ENCODE measurements at regions not wholly inside any gene's neighbourhood (a gene's known extent, or its start where the extent isn't known, plus 50 kb on each side); places are given as distances from the start of the nearest gene placed in this dataset.
A peak's percentile ranks its signal among the peaks of the same experiment; 100 is the strongest.
"Not testable (repeated sequence)": the region's sequence is repeated elsewhere in the genome, so short reads cannot be mapped to it uniquely, and the experiment has no call there.

DNA sequence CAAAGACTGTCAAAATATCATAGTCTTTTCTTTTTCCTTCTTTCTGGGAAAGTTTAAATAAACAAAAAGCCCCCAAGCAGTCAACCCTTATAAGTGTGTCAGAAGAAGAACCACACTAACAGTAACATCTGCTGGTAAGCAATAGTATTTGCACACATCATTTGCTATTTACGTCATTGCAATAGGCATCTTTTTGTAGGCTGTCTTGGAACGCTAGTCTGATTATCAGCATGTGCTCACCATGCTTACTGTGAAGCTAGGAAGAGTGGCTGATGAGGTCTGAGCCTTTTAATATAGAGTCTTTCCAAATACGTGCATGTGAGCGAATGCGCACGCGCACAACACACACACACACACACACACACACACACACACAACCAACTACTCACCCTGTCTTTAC is 599.0 kb upstream of the TPK1 start:
- peak; percentile 2 for DNase-seq

DNA sequence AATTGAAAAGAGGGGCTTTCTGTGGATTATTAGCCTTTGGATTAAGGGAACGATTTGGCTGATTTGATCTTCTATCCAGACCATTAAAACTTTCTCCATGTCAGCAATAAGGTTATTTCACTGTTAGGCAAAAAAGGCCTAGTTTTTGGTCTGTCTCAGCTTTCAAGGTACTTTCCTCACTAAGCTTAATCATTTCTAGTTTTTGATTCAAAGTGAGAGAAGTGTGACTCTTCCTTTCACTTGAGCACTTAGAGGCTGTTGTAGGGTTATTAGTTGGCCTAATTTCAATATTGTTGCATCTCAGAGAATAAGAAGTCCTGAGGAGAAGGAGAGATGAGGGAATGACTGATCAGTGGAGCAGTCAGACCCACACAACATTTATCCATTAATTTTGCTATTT is 596.0 kb upstream of the TPK1 start:
- no peak for DNase-seq

DNA sequence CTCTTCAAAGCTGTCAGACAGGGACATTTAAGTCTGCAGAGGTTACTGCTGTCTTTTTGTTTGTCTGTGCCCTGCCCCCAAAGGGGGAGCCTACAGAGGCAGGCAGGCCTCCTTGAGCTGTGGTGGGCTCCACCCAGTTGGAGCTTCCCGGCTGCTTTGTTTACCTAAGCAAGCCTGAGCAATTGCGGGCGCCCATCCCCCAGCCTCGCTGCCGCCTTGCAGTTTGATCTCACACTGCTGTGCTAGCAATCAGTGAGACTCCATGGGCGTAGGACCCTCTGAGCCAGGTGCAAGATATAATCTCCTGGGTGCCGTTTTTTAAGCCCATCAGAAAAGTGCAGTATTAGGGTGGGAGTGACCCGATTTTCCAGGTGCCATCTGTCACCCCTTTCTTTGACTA is 582.6 kb upstream of the TPK1 start:
- DNase-seq: not testable (repeated sequence)

DNA sequence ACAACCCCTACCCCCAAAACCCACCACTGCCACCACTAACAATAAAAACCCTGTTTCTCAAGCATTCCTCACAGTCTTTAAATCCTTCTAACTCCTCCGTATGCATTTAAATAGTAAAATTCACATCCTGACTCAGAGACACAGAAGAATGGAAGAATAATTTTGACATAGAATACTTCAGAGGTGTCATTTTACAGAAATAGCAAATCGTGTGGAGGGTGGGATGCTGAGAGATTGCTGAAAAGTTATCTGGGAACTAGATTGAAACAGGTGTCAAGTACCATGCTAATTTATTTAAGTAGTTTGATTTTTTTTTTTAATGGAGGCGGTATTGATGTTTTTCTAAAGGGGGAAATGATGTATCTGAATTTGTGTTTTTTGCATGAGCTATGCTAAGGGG is 575.2 kb upstream of the TPK1 start:
- DNase-seq: no peak

DNA sequence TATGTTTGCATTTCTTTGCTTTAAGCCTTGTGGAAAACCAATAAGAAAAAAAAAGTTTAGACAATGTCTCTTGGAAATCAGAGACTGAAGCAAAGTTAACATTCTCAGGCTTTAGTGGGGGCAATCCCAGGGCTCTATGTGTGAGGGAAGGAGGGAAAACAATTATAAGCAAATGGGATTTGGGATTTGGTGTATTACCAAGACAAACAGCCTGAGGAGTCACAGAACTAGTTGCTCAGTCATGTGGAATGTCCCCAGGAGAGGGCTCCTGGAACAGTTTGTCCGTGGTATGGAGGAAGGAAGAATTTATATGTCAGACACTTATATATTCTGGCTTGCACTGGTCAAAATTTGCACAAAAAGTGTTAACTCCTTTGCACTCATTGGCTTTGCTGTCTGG is 562.9 kb upstream of the TPK1 start:
- DNase-seq: peak; percentile 45

DNA sequence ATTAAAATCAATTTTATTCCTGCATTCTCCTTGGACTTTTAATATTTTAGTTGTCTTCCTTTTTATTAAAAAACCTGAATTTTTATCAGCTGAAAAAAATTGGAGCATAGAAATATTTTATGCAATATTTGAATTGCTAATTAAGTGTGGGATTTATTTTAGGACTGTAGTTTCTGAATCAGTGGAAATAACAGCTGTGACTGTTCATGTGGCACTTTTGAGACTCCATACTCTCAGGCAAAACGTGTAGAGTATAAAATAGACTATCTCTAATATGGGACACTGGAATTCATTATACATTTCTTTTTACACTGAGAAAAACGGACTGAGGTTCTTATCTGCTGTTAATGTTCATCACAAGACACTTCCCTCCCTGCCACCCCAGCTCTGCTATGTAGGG is 558.3 kb upstream of the TPK1 start:
- DNase-seq: no peak

DNA sequence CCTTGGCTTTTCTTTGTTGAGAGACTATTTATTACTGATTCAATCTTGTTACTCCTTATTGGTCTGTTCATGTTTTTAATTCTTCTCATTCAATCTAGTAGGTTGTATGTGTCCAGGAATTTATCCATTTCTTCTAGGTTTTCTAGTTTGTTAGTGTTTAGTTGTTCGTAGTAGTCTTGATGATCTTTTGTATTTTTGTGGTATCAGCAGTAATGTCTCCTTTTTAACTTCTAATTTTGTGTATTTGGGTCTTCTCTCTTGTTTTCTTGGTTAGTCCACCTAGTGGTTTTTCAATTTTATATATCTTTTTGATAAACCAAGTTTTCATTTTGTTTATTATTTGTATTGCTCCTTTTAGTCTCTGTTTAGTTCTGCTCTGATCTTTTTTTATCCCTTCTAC is 546.9 kb upstream of the TPK1 start:
- DNase-seq: no peak

DNA sequence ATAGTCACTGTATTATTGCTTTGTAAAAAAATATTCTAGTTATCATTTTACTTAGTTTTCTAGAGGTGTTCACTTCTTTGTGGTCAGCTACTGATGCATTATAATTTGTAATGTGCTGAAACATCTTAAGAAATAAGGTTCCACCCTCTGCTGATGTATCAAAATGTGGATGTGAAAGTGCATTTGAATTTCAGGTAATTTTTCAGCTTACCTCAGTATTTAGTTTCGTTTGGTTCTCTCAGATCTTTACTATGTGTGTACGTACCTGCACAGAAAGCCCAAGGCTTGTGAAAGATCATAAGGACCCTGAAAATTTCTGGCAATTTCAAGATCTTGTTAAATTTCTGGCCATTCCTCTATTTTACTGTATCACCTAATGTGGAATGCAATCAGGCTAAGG is 542.3 kb upstream of the TPK1 start:
- DNase-seq: no peak

DNA sequence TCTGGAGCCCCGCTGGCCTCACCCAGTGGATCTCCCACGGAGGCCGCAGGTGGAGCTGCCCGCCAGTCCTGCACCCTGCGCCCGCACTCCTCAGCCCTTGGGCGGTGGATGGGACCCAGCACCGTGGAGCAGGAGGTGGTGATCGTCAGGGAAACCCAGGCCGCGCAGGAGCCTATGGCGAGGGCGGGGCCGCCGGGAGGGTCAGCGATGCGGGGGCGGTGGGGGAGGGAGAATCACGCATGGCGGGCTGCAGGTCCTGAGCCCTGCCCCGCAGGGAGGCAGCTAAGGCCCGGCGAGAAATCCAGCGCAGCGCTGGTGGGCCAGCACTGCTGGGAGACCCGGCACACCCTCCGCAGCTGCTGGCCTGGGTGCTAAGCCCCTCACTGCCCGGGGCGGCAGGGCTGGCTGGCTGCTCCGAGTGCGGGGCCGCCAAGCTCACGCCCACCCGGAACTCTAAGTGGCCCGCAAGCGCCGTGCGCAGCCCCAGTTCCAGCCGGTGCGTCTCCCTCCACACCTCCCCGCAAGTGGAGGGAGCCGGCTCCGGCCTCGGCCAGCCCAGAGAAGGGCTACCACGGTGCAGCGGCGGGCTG is 524.8 kb upstream of the TPK1 start:
- DNase-seq: no peak

DNA sequence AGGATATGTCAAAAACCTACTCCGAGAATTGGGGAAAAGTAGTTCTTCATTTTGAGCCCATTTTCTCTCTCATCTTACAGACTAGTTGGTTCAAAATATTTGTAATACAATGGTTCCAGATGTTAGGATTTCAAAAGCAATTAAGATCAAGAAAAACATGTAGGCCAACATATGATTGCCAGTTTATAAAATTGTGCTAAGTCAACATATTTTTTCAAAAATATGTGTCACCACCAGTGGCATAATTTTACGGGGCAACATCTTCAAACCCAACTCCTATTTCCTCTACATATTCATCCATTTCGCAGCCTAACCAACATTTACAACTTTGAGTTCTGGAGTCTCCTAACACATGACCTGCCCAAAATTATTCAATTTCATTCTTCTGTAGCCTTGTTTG is 514.5 kb upstream of the TPK1 start:
- no peak for DNase-seq

DNA sequence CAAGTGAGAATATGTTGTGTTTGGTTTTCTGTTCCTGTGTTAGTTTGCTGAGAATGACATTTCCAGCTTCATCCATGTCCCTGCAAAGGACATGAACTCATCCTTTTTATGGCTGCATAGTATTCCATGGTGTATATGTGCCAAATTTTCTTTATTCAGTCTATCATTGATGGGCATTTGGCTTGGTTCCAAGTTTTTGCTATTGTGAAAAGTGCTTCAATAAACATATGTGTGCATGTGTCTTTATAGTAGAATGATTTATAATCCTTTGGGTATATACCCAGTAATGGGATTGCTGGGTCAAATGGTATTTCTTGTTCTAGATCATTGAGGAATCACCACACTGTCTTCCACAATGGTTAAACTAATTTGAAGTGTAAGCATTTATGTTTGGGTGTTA is 513.6 kb upstream of the TPK1 start:
- DNase-seq: not testable (repeated sequence)

DNA sequence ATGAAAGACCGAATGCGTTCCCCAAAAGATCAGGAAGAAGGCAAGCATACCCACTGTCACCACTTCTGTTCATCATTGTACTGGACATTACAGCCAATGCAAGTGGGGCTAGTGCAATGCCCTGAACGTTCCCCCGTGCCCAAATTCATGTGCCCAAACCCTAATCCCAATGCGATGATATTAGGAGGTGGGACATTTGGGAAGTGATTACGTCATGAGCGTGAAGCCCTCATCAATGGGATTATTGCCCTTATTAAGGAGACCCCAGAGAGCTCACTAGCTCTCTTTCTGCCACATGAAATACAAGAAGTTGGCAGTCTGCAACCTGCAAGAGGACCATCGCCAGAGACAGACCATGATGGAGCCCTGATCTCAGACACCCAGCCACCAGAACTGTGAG is 511.4 kb upstream of the TPK1 start:
- no peak for DNase-seq

DNA sequence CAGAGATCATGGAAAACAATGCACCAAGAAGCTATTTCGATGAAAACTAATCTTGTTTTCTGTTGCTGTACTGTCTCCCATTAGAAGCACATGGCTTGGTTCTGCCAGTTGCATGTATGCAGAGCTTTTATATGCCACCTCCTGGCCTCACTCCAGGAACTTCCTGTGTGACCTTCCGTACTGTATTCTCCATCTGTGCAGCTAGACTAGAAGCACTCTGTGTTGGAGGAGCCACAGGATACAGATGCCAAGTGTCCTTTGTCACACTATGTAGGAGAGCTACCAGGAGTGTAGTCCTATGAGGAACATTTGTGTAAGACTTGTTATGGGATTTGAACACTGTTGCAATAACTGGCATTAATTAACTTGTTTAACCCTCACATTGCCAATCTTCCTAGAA is 503.5 kb upstream of the TPK1 start:
- no peak for DNase-seq

DNA sequence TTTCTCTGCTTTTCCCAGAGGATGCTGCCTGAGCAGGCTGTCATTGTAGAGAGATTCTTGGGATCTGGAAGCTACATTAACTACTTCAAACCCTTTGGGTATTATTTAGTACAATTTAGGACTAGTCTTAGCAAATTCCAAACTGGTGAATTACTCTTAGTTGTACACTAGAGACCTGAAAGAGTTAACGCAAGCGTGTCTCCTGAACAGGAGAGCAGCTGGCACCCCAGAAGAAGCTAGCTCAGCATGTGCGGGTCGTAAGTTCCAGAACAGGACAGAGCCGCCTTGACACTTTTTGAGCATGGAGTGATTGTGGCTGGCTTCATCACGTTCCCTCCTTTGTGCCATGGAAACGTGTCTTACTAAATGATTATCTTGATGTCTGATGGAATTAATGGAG is 495.7 kb upstream of the TPK1 start:
- DNase-seq: no peak

DNA sequence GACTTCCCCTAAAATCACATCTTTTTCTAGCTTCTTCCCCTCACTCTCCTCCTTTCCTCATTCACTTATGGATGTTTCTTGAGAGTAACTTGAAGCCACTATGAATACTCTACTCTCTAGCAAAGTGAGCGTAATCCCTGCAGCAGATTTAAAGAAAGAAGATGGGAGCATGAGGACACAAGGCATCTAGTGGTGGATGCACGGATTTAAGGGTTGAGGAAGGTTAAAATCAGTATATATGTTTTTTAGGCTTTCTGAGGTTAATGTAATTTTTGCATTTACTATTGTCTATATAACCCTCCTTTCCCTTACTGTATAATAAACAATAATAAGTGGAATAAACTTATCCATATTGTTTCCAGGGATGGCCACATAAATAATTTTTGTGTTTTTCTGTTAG is 495.2 kb upstream of the TPK1 start:
- DNase-seq: no peak

DNA sequence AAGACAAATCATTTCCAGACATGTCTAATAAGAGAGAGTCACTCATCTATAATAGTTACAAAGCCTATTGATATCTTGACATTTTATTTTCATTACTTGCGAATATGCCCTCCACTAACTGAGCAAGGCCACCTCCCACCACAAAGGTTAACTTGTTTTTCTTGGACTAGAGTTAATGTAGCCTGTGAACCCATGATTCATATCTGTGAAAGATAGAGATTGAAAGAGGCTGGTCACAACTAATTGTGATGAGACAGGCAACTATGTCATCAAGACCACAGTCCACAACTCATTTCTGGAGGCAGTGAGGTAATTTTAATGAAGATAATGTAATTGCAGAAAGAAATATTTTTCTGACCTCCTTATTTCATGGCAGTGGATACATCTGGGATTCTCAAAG is 491.8 kb upstream of the TPK1 start:
- DNase-seq: no peak

DNA sequence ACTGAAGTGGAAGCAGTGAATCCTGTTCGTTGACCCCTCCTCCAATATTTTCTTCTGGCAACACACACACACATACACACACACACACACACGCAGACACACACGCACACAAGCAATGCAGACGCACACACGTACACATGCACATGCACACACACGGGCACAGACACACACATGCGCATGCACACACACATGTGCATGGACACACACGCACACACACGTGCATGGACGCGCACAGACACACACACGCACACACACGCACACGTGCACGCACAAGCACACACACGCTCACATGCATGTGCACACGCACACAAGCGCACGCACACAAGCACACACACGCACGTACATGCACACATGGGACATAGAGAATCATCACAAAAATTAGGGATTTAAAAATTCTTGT is 488.2 kb upstream of the TPK1 start:
- DNase-seq: no peak

DNA sequence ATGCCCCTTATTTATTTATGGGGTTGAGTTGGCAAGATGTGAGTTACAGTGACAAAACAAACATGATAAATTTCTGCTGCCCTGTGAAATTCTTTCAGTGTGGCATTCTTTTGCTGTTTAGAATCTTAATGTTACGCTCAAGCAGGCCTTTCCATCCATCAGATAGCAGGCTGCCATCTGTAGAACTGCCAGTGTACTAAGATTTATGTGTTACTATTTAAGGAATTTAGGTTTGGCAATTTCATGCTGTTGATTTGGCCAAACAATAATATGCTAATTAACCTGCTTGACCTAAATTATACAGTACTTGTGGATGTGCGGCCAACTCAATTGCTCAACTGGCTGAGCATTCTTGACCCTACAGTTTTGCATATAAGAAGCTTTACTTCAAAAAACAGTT is 477.7 kb upstream of the TPK1 start:
- DNase-seq: no peak

DNA sequence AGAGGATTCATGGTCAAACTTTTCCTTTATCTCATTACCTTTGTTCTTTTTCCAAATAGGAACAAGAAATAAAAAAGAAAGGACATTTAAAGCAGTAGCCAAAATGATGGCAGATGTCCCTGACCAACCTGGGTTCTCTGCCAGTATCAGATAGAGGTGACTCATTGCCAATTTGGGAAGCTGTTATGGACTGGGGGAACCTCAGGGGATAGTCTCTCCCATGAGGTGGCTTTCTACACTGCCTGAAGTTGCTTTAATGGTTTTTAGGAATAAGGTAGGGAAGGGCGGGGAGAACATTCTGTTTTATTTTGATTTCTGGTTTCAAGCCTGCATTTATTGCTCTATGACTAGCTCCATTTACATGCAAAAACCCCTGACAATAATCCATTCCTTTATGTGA is 457.9 kb upstream of the TPK1 start:
- no peak for DNase-seq

DNA sequence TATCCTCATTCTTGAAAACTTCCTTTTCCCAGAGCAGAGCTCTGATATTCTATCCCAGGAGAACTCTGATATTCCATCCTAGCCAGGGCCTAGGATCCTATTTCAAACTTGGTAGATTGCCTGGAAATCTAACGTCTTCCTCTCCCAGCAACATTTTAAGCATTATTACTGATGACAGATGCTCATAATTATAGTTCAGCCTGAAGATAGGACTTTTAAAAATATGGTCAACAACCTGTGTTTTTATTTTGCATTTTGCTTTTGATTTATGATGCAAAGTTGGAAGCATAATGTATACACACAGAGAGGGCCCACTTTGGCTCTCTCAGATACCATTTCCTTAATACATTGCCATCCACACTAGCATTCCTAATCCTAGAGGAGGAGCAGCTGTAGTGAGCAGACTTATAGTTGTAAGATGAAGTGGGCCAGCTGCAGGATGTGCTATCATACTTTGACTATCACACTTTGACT is 457.4 kb upstream of the TPK1 start:
- DNase-seq: no peak

DNA sequence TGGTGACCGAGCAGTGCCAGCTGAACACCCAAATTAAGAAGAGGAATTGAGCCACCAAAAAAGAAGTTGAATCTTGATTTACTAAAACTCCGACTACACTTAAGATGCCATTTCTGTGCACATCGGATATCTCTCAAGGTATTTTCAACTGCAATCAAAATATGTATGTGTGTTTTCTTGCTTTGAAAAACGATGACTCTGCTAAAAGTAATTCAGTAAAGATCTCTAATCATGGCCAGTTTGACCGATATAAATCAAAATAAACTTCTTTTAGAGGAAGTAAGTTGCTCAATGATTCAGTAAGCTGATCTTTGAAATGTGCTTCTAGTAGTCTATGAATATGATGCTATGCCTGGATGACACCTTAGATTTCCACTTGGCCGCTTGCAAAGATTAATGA is 453.5 kb upstream of the TPK1 start:
- DNase-seq: no peak

DNA sequence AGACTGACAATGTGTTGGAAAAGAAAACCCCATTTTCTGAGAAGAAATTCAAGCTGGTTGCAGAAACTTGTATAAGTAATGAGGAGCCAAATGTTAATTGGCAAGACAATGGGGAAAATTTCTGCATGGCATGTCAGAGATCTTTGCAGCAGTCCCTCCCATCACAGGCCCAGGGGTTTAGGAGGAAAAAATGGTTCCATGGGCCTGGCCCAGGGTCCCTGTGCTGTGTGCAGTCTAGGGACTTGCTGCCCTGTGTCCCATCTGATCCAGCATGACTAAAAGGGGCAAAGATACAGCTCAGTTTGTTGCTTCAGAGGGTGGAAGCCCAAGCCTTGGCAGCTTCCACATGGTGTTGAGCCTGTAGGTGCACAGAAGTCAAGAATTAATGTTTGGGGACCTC is 440.3 kb upstream of the TPK1 start:
- DNase-seq: no peak

DNA sequence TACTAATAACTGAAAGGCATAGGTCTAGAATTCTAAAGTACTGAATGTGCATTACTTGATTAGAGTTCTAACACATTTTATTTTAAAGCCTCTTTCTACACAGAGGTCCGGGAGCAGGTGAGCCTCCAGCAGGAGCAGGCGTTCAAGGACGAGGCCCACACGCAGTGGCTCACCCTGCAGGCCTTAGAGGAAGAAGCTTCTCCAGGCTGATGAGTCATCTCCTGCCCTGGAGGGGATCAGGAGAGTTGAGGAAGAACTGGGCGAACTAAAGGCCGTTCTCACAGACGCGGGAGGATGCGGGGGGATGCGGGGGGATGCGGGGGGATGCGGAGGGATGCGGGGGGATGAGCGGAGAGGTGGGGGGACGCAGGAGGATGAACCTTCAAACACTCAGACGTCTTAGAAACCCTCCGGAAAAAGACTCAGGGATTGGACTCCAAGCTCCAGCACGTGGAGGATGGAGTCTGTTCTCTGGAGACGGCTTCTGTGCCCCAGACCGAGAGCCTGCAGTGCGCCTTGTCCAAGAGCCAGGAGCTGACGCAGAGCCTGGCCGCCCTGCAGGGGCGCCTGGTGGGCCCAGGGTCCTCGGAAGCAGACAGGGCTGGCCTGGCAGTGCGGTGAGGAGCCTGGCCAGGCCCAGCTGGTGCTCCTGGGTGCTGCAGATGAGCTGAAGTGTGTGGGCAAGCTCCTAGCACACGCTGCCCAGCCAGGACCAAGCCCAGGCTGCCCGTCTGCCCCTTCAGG is 433.7 kb upstream of the TPK1 start:
- no peak for DNase-seq

DNA sequence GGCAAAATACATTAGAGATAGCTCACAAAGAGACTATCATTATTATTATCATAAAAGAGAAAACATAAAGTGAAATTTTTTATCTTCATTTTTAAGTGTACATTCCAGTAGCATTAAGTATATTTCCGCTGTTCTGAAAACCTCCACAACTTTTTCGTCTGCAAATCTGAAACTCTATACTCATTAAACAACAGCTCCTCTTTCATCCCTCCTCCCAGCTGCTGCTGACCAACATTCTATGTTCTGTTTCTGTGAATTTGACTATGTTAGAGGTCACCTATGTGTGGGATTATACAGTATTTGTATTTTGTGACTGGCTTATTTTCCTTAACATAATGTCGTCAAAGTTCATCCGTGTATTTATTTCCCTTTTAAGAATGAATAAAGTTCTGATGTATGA is 429.3 kb upstream of the TPK1 start:
- DNase-seq: no peak

DNA sequence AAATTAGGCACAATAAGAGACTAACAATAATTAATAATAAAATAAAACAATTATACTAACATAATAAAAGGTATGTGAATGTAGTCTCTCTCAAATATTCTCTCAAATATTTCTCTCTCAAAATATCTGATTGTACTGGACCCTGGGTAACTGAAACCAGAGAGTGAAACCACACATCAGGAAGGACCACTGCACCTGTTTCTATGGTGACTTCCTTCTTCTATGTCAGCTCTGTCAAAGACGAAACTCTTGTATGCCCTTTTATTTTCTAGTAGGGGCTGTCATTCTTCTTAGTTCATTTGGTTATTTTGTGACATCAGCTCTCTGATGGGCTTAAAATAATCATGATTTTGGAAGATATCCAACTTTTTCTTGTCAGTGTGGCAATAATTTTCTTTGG is 428.0 kb upstream of the TPK1 start:
- no peak for DNase-seq
